ENCODE measurements at regions not wholly inside any gene's neighbourhood (a gene's known extent, or its start where the extent isn't known, plus 50 kb on each side); places are given as distances from the start of the nearest gene placed in this dataset.

DNA sequence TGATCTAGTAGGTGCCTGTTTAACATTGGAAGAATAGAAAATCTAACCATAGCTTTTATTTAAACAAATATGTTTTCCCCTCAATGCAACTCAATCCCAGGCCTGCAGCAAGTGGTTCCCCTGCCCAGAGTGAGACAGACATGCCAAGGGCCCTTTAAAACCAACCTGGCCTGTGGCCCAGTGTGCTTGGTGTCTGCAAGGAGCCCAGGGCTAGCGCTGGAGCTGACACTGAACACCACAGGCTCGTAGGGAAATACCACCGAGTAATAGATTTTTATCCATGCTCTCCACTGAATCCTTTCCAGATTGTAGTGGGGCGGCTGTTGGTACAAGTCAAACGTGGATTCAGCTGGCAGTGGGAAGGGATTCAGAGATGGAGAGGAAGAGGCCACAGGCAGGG, 95.6 kb upstream of the NRXN3 start:
- TF ChIP-seq POLR2A (IDR thresholded peaks at IDR 0.05; ENCODE audit: low read depth, low read length) (no peak), SPI1 (IDR thresholded peaks at IDR 0.05; ENCODE audit: low read depth, low read length) (no peak), POLR2AphosphoS5 (IDR thresholded peaks at IDR 0.05; ENCODE audit: low read depth, low read length) (no peak), TAF1 (IDR thresholded peaks at IDR 0.05; ENCODE audit: low read depth, low read length) (no peak)
